ENCODE measurements at regions not wholly inside any gene's neighbourhood (a gene's known extent, or its start where the extent isn't known, plus 50 kb on each side); places are given as distances from the start of the nearest gene placed in this dataset.
"Not testable (repeated sequence)": the region's sequence is repeated elsewhere in the genome, so short reads cannot be mapped to it uniquely, and the experiment has no call there.

DNA sequence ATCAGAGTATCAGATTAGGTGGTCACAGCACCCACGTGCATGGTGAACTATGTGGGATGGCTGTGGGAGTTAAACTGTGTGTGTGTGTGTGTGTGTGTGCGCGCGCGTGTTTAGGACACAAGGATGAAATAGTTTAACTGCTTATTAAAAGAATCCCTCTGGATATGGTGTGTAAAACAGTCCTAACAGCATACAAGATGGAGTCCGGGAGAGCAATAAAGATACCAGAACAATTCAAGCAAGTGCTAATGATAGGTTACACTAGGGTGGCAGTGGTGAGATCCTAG is 202.2 kb downstream of the IPMK start:
- H3K4me3 ChIP-seq (ENCODE audit: low read depth, low read length, poor library complexity, severe bottlenecking) = no peak overlapping the region
- TF ChIP-seq EZH2 (IDR thresholded peaks at IDR 0.05; ENCODE audit: borderline replicate concordance, low read depth, low read length, poor library complexity, severe bottlenecking) = no peak
- no peak for TF ChIP-seq CTCF (conservative IDR thresholded peaks at IDR 0.05; ENCODE audit: low read depth, low read length)
- POLR2A ChIA-PET (ENCODE audit: low non-redundant PET) = no interaction called here
- no peaks in the 10 kb centered on the region for H3K36me3 ChIP-seq (ENCODE audit: insufficient read depth, low read length, poor library complexity, severe bottlenecking)
- no TSS peak for BruUV-seq (replicated peaks)
- CTCF ChIA-PET = no interaction called here
- H3K9me3 ChIP-seq (ENCODE audit: low read depth, low read length, poor library complexity, severe bottlenecking) = no peaks in the 10 kb centered on the region
- H3K27ac ChIP-seq (ENCODE audit: low read depth, low read length, poor library complexity, severe bottlenecking) = no peak overlapping the region
- H3K4me1 ChIP-seq (ENCODE audit: insufficient read depth, low read length, poor library complexity, severe bottlenecking) = no peaks in the 10 kb centered on the region
- DNase-seq (ENCODE audit: low spot score) = no peak
- intact Hi-C loops (cut with micrococcal nuclease; ENCODE audit: unreplicated experiment) = loop anchor here (2.0 kb wide), 1 partner anchor 727 kb away; no protein-coding TSS in a partner anchor
- H3K27me3 ChIP-seq (replicated peaks; ENCODE audit: insufficient read depth, low read depth, low read length, poor library complexity) = peaks cover 6% of the 10 kb centered on the region

DNA sequence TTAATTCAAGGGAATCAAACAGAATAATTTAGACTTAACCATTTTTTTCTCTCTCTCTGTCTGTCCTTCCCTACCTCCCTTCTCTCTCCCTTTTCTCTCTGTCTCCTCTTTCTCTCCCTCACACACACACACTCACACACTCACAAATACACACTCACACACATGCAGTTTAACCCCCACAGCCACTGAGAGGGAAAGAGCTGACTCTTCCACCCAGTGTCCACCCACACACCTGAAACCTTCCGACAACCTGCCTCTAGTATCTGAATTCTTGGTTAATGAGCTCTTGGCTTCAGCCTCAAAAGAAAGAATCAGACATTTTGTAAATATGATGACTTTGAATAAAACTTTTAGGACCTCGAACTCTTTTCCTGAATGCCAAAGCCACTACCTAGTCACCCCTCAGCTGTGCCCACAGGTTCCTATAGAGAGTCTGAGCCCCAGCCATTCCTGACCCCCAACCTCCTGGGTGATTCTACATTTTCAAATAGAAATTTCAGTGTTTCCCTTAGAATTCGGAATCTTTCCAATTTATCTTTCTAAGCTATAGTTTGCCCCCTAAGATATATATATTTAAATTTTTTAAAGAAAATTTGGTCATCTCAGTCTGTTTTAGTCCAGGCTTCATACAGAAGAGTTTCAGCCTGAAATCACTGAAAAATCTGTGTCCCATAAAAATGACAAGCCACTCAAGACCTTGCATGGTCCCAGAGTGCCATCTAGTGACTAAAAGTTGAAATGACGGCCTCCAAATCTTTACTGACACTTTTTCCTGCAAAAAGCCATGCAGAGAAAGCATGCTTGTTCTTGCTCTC is 202.8 kb downstream of the IPMK start:
- ChIA-PET POLR2A (ENCODE audit: low non-redundant PET) (no interaction called here), CTCF (no interaction called here)

GRCh38 chr10:58063861-58064480 is 203.7 kb downstream of the IPMK start:
- Histone ChIP-seq H3K36me3 (ENCODE audit: insufficient read depth, low read length, poor library complexity, severe bottlenecking) (no peaks in the 10 kb centered on the region), H3K4me3 (ENCODE audit: low read depth, low read length, poor library complexity, severe bottlenecking) (no peak overlapping the region), H3K27me3 (replicated peaks; ENCODE audit: insufficient read depth, low read depth, low read length, poor library complexity) (peaks cover 6% of the 10 kb centered on the region), H3K9me3 (ENCODE audit: low read depth, low read length, poor library complexity, severe bottlenecking) (no peaks in the 10 kb centered on the region), H3K4me1 (ENCODE audit: insufficient read depth, low read length, poor library complexity, severe bottlenecking) (no peaks in the 10 kb centered on the region), H3K27ac (ENCODE audit: low read depth, low read length, poor library complexity, severe bottlenecking) (no peak overlapping the region)
- ChIA-PET POLR2A (ENCODE audit: low non-redundant PET) (no interaction called here), CTCF (no interaction called here)
- intact Hi-C loops (cut with micrococcal nuclease; ENCODE audit: unreplicated experiment) = loop anchor here (2.0 kb wide), 1 partner anchor 725 kb away; no protein-coding TSS in a partner anchor
- DNase-seq (ENCODE audit: low spot score) = no peak
- TF ChIP-seq CTCF (conservative IDR thresholded peaks at IDR 0.05; ENCODE audit: low read depth, low read length) (no peak), EZH2 (IDR thresholded peaks at IDR 0.05; ENCODE audit: borderline replicate concordance, low read depth, low read length, poor library complexity, severe bottlenecking) (no peak)
- no TSS peak for BruUV-seq (replicated peaks)

More for the DNA sequence above, 202.8 kb downstream of the IPMK start:
- DNase-seq (ENCODE audit: low spot score) = peak; percentile 45
- BruUV-seq (replicated peaks) = no TSS peak
- TF ChIP-seq CTCF (conservative IDR thresholded peaks at IDR 0.05; ENCODE audit: low read depth, low read length) = peak; percentile 69
- TF ChIP-seq EZH2 (IDR thresholded peaks at IDR 0.05; ENCODE audit: borderline replicate concordance, low read depth, low read length, poor library complexity, severe bottlenecking) = no peak
- Histone ChIP-seq H3K36me3 (ENCODE audit: insufficient read depth, low read length, poor library complexity, severe bottlenecking) (no peaks in the 10 kb centered on the region), H3K27ac (ENCODE audit: low read depth, low read length, poor library complexity, severe bottlenecking) (no peak overlapping the region), H3K4me1 (ENCODE audit: insufficient read depth, low read length, poor library complexity, severe bottlenecking) (no peaks in the 10 kb centered on the region), H3K27me3 (replicated peaks; ENCODE audit: insufficient read depth, low read depth, low read length, poor library complexity) (peaks cover 6% of the 10 kb centered on the region), H3K9me3 (ENCODE audit: low read depth, low read length, poor library complexity, severe bottlenecking) (no peaks in the 10 kb centered on the region), H3K4me3 (ENCODE audit: low read depth, low read length, poor library complexity, severe bottlenecking) (no peak overlapping the region)
- intact Hi-C loops (cut with micrococcal nuclease; ENCODE audit: unreplicated experiment) = loop anchor here (2.0 kb wide), 1 partner anchor 726 kb away; no protein-coding TSS in a partner anchor

DNA sequence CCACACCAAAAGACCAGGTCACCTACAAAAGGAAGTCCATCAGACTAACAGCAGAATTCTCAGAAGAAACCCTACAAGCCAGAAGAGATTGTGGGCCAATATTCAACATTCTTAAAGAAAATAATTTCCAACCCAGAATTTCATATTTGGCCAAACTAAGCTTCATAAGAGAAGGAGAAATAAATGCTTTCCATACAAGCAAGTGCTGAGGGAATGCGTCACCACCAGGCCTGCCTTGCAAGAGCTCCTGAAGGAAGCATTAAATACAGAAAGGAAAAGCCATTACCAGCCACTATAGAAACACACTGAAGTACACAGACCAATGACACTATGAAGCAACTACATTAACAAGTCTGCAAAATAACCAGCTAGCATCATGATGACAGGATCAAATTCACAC is 209.0 kb downstream of the IPMK start:
- DNase-seq (ENCODE audit: low spot score); H3K4me1 ChIP-seq (ENCODE audit: insufficient read depth, low read length, poor library complexity, severe bottlenecking); H3K27me3 ChIP-seq (replicated peaks; ENCODE audit: insufficient read depth, low read depth, low read length, poor library complexity); H3K9me3 ChIP-seq (ENCODE audit: low read depth, low read length, poor library complexity, severe bottlenecking); CTCF ChIA-PET; intact Hi-C loops (cut with micrococcal nuclease; ENCODE audit: unreplicated experiment); POLR2A ChIA-PET (ENCODE audit: low non-redundant PET); H3K36me3 ChIP-seq (ENCODE audit: insufficient read depth, low read length, poor library complexity, severe bottlenecking); H3K4me3 ChIP-seq (ENCODE audit: low read depth, low read length, poor library complexity, severe bottlenecking); BruUV-seq (replicated peaks); H3K27ac ChIP-seq (ENCODE audit: low read depth, low read length, poor library complexity, severe bottlenecking): not testable (repeated sequence)
